WI38 (cell line): ENCODE measurements at regions not wholly inside any gene's neighbourhood (a gene's known extent, or its start where the extent isn't known, plus 50 kb on each side); places are given as distances from the start of the nearest gene placed in this dataset.

Source experiments
- H3K4me3 ChIP-seq: 2 replicates; pipeline ENCODE4 v1.5.1; 2011; ENCODE audit warnings: low read depth, mild to moderate bottlenecking, control low read depth, low read length
- CTCF ChIP-seq: IDR thresholded peaks from 2 replicates; pipeline ENCODE4 v1.5.1; 2012; ENCODE audit warnings: low read depth, mild to moderate bottlenecking, control low read depth, low read length

GRCh38 chr1:234863551-234863971 is 253.6 kb upstream of the IRF2BP2 start:
- no peak for TF ChIP-seq CTCF
- no peak overlapping the region for H3K4me3 ChIP-seq

- TF ChIP-seq CTCF: no peak
- H3K4me3 ChIP-seq: no peak overlapping the region
These were observed 253.1 kb upstream of the IRF2BP2 start for GRCh38 chr1:234862944-234863515.

GRCh38 chr1:234862360-234862943 is 252.5 kb upstream of the IRF2BP2 start:
- no peak for TF ChIP-seq CTCF
- H3K4me3 ChIP-seq: no peak overlapping the region

- H3K4me3 ChIP-seq: no peak overlapping the region
- TF ChIP-seq CTCF: no peak
These were observed 251.8 kb upstream of the IRF2BP2 start for GRCh38 chr1:234861761-234862160.

- H3K4me3 ChIP-seq: no peak overlapping the region
- no peak for TF ChIP-seq CTCF
These were observed 251.1 kb upstream of the IRF2BP2 start for GRCh38 chr1:234861024-234861620.

GRCh38 chr1:234858722-234859121 is 248.7 kb upstream of the IRF2BP2 start:
- TF ChIP-seq CTCF: no peak
- no peak overlapping the region for H3K4me3 ChIP-seq

- TF ChIP-seq CTCF: no peak
- H3K4me3 ChIP-seq: no peak overlapping the region
These were observed 246.9 kb upstream of the IRF2BP2 start for GRCh38 chr1:234856845-234857245.
